ENCODE measurements at regions not wholly inside any gene's neighbourhood (a gene's known extent, or its start where the extent isn't known, plus 50 kb on each side); places are given as distances from the start of the nearest gene placed in this dataset.

GRCh38 chr1:30538226-30538992, 185.0 kb downstream of the MATN1 start:
- TF ChIP-seq, protein P1, sequence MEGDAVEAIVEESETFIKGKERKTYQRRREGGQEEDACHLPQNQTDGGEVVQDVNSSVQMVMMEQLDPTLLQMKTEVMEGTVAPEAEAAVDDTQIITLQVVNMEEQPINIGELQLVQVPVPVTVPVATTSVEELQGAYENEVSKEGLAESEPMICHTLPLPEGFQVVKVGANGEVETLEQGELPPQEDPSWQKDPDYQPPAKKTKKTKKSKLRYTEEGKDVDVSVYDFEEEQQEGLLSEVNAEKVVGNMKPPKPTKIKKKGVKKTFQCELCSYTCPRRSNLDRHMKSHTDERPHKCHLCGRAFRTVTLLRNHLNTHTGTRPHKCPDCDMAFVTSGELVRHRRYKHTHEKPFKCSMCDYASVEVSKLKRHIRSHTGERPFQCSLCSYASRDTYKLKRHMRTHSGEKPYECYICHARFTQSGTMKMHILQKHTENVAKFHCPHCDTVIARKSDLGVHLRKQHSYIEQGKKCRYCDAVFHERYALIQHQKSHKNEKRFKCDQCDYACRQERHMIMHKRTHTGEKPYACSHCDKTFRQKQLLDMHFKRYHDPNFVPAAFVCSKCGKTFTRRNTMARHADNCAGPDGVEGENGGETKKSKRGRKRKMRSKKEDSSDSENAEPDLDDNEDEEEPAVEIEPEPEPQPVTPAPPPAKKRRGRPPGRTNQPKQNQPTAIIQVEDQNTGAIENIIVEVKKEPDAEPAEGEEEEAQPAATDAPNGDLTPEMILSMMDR (IDR thresholded peaks at IDR 0.05), result no peak
- no peak for TF ChIP-seq POLR2A (IDR thresholded peaks at IDR 0.05)

Data from thyroid gland (tissue), 4 donors.